Fibroblast of skin of abdomen (primary cell): ENCODE measurements at regions not wholly inside any gene's neighbourhood (a gene's known extent, or its start where the extent isn't known, plus 50 kb on each side); places are given as distances from the start of the nearest gene placed in this dataset.
"Not testable (repeated sequence)": the region's sequence is repeated elsewhere in the genome, so short reads cannot be mapped to it uniquely, and the experiment has no call there.

Experiments used
- DNase-seq: peaks from one replicate; pipeline ENCODE4 v3.0.0-alpha.2; 2013

GRCh38 chr7:65317372-65317771 lies 56.3 kb upstream of the ZNF92 start:
- no peak for DNase-seq

- DNase-seq = no peak
Measured at GRCh38 chr7:65310761-65311160, 62.9 kb upstream of the ZNF92 start.

- DNase-seq = no peak
Measured at GRCh38 chr7:65308300-65308678, 65.4 kb upstream of the ZNF92 start.

DNA sequence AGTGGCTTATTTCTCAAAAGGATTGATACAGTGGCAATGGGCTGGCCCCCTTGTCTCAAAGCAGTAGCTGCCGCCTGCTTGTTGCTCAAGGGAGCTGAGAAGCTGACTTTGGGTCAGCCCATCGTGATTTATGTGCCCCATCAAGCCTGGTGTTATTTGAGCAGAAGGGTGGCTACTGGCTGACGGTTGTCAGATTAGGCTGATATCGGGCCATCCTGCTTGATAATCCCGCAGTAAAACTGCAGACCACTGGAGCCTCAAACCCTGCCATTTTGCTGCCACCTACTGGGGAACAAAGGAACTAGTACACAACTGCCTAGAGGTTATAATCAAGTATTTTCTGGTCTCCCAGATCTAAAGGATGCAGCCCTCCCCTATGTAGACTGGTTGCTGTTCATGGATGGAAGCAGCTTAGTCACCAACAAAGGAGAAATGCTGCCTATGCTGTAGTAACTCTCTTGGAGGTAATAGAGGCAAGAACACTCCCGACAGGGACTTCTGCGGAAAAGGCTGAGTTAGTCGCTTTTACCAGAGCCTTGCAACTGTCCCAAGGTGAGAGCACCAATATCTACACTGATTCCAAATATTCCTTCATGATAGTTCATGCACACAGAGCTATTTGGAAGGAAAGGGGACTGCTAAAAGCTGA lies 65.9 kb upstream of the ZNF92 start:
- DNase-seq = peak; percentile 59

GRCh38 chr7:65304175-65304574 lies 69.5 kb upstream of the ZNF92 start:
- no peak for DNase-seq

GRCh38 chr7:65302883-65303282 lies 70.8 kb upstream of the ZNF92 start:
- DNase-seq = no peak

DNA sequence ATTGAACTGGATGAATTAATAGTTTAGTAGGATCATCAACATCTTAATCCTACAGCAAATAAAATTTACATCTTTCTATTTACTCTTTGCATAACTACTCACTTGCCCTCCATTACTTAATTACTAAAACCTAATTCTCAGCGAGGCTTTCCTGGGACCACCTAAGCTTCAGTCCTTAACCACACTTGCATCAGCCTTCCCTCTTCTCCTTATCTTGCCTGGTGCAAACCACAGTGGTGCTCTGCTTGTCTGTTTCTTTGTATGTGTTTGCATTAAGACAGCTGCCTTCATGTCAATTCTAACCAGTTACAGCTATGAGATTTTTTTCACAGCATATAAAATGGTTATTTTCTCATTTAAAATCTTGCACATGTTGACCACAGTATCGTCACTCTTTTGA lies 72.6 kb upstream of the ZNF92 start:
- DNase-seq = no peak

GRCh38 chr7:65295409-65295808 lies 78.2 kb upstream of the ZNF92 start:
- no peak for DNase-seq

GRCh38 chr7:65290340-65290739 lies 83.3 kb upstream of the ZNF92 start:
- DNase-seq = not testable (repeated sequence)

DNA sequence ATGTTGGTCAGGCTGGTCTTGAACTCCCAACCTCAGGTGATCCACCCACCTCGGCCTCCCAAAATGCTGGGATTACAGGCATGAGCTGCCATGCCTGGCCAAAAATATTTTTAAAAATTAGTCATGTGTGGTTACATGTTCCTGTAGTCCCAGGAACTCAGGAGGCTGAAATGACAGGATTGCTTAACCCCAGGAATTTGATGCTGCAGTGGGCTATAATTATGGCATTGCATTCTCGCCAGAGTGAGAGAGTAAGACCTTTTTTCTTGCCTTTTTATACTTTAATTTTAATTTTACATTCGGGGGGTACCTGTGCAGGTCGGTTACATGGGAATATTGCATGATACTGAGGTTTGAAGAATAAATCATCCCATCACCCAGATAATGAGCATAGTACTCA lies 86.6 kb upstream of the ZNF92 start:
- DNase-seq = peak; percentile 32

DNA sequence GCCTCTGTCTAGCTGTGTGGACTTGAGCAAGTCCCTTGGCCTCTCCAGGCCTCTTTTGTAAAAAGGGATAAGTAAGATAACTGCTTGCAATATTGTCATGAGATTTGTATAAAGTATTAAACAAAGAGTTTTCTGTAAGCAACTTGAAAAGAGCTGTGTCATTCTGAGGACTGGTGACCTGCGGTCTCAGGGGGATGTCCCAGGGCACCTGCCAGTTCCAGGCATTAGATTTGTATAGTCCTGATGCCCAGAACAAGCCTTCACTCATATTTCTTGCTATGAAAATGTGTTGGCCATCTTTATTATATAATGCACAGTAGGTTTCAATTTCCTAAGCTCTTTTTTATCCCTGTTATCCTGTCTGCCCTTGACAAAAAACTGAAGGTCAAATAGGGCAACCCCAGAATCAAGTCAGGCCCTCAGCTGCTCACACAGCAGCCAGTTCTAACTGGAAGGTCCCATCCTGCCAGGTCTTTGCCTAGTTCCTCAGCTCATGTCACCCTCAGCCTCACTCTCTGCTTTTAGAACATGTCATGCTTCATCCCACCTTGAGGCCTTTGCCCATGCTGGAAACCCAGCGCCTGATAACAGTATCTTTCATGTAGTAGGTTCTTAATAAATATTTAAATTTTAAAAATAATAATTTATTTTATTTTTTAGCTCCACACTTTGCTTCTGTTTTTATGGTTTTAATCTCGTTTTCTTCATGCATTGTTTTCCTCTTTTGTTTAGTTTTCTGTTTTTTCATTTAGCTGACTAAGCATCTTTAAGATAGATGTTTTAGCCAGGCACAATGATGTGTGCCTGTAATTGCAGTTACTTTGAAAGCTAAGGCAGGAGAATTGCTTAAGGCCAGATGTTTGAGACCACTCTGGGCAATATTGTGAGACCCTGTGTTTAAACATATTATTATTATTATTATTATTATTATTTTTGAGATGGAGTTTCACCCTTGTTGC lies 87.5 kb upstream of the ZNF92 start:
- DNase-seq = no peak

GRCh38 chr7:65285241-65285640 lies 88.4 kb upstream of the ZNF92 start:
- not testable (repeated sequence) for DNase-seq

DNA sequence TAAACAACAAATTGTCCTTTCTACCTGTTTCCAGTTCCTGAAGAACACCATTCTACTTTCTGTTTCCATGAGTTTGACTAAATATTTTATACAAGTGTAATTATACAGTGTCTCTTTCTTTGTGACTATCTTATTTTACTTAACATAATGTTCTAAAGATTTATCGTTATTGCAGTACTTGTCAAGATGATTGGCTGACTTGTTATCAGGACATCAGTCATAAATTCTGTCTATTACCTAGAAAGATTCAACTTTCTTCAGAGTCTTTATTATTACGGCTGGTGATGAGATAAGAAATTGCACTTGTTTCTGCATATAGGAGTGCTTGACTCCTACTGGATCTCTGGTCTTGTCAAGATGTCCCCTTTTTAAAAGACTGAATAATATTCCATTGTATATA lies 93.9 kb upstream of the ZNF92 start:
- no peak for DNase-seq

- no peak for DNase-seq
Measured at GRCh38 chr7:65276822-65277221, 96.8 kb upstream of the ZNF92 start.

- not testable (repeated sequence) for DNase-seq
Measured at GRCh38 chr7:65271502-65271901, 102.2 kb upstream of the ZNF92 start.

DNA sequence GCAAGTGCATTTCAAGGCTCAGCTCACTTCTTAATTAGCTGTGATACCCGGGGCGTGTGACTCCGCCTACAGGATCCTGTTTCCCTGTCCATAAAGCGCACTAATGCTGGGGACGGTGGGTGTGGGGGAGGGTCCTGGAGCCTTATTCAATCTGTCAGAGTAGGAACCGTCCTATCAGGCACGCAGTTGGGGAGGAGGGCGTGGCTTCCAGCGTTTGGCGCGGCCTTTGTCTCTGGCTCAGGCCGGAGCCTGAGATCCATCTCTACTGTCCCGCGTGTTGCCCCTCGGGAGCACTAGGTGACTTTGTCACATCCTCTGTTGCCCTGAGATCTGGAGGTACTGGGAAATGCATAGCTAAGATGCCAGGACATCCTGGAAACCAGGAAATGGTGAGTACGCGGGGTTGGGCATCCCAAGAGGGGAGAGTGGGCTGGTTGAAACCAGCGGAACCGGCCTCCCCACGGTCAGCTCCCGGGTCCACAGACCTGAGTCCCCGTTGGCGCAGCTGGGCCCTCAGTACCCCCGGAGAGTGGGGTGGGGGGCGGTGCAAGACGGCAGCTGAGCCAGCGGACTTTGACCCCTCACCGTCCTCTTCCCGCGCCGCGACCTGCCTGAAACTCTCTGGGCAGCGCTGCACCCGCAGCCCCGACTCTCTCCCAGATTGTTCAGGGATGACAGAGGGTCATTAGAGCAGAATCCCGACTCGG lies 104.4 kb upstream of the ZNF92 start:
- DNase-seq = peak; percentile 78

DNA sequence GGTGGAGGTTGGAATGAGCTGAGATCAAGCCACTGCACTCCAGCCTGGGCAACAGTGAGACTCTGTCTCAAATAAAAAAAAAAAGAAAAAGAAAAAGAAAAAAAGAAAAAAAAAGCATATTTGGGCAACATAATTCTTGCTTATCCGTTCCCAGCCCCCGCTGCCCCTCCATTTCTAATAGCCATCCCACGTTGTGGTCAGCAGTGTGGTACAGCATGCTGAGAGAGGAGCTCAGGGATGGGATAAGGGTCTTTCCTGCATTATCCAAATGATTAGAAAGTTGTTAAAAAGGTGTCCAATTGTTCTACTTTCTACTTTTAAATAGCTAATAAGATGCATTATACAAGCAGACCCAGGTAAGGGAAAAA lies 104.9 kb upstream of the ZNF92 start:
- DNase-seq = no peak

DNA sequence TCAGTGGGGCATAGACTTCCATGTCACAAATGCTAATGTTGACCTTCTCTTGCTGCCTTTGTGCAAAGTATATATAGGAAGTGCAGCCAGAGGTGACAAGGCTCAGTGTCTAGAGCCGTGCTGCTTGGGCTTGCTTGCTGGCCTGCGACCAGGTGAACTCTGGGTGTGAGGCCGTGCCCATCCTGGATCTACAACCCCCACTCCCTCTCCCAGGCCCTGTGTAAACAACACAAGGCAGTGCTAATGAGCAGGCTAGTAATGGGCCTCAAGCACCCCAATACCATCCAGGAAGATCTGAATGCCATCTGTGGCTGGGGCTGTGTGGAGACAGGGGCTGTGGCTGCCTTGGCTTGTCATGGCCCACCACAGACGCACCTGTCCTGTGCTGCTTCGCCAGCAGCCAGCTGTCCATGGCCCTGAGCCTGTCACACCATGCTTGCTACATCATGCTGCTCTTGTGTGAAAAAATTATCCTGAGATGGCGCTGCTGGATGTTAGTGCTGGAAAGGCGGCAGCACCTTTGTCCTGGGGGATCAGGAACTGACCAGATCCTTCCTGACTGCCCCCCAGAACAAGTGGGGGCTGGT lies 107.6 kb upstream of the ZNF92 start:
- DNase-seq = no peak

DNA sequence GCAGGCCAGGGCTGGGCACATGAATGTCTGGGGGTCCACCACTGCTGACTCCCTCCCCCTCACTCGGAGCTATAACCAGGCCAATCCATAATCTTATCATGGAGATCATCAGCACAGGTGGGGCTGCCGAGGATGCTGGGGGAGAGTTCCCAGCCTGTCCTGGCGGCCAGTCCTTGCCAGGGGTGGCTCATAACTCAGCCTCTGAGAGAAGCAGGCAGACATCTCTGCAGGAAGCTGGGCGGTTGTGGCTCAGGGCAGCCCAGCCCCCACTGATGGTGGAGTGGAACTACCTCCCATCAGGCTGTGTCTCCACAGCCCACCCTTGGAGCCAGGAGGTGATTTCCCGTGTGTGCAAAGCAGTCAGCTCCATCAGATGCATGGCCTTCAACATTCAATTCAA lies 109.4 kb upstream of the ZNF92 start:
- DNase-seq = no peak

GRCh38 chr7:65260673-65261072 lies 113.0 kb upstream of the ZNF92 start:
- not testable (repeated sequence) for DNase-seq

GRCh38 chr7:65259864-65260525 lies 113.7 kb upstream of the ZNF92 start:
- not testable (repeated sequence) for DNase-seq

- DNase-seq = no peak
Measured at GRCh38 chr7:65254061-65254460, 119.6 kb upstream of the ZNF92 start.
